RWPE2 (cell line): ENCODE measurements at regions not wholly inside any gene's neighbourhood (a gene's known extent, or its start where the extent isn't known, plus 50 kb on each side); places are given as distances from the start of the nearest gene placed in this dataset.
"Not testable (repeated sequence)": the region's sequence is repeated elsewhere in the genome, so short reads cannot be mapped to it uniquely, and the experiment has no call there.

Experiments used
- ATAC-seq: fragments of 200-7000 bp; cut with Tn5 transposase; 3 replicates; pipeline ENCODE4 v1.9.1; 2021; ENCODE audit warnings: low read depth
- DNase-seq: peaks from one replicate; pipeline ENCODE4 v3.0.0-alpha.2; 2020; ENCODE audit warnings: low spot score
- H3K27ac ChIP-seq: fragments of 450-650 bp; 2 replicates; pipeline ENCODE4 v1.5.1; 2017; ENCODE audit warnings: mild to moderate bottlenecking; ENCODE audit not compliant: poor library complexity, severe bottlenecking
- H3K27me3 ChIP-seq: fragments of 250-450 bp; sonication (Bioruptor Pico); 2 replicates; pipeline ENCODE4 v1.5.1; 2021; ENCODE audit warnings: mild to moderate bottlenecking, moderate library complexity; ENCODE audit not compliant: insufficient read depth, poor library complexity, severe bottlenecking
- H3K36me3 ChIP-seq: fragments of 250-450 bp; sonication (Bioruptor Pico); 2 replicates; pipeline ENCODE4 v1.5.1; 2020; ENCODE audit warnings: low read depth, mild to moderate bottlenecking, moderate library complexity
- H3K4me1 ChIP-seq: fragments of 250-450 bp; sonication (Bioruptor Pico); 2 replicates; pipeline ENCODE4 v1.5.1; 2021; ENCODE audit warnings: mild to moderate bottlenecking, moderate library complexity; ENCODE audit not compliant: insufficient read depth, poor library complexity, severe bottlenecking
- H3K4me3 ChIP-seq: fragments of 250-450 bp; sonication (Bioruptor Pico); 2 replicates; pipeline ENCODE4 v1.5.1; 2021; ENCODE audit warnings: mild to moderate bottlenecking, moderate library complexity; ENCODE audit not compliant: severe bottlenecking
- H3K9me3 ChIP-seq: fragments of 250-450 bp; sonication (Bioruptor Pico); 2 replicates; pipeline ENCODE4 v1.5.1; 2021; ENCODE audit warnings: mild to moderate bottlenecking, moderate library complexity; ENCODE audit not compliant: severe bottlenecking
- CTCF ChIP-seq: fragments of 450-650 bp; IDR thresholded peaks from one replicate; pipeline ENCODE4 v1.5.1; 2017; ENCODE audit warnings: mild to moderate bottlenecking, moderate library complexity; ENCODE audit not compliant: poor library complexity, severe bottlenecking

GRCh38 chr5:77906806-77907205 lies 130.7 kb upstream of the TBCA start:
- DNase-seq, result no peak
- Histone ChIP-seq H3K27ac (no peak overlapping the region), H3K9me3 (no peaks in the 10 kb centered on the region), H3K4me3 (no peak overlapping the region), H3K27me3 (no peaks in the 10 kb centered on the region), H3K4me1 (no peaks in the 10 kb centered on the region), H3K36me3 (no peaks in the 10 kb centered on the region)
- ATAC-seq, result peak; percentile 97
- TF ChIP-seq CTCF, result no peak

- ATAC-seq (no peak), DNase-seq (no peak)
- TF ChIP-seq CTCF, result no peak
- H3K27ac ChIP-seq, result no peak overlapping the region
- H3K9me3 ChIP-seq, result no peaks in the 10 kb centered on the region
- H3K4me3 ChIP-seq, result no peak overlapping the region
- no peaks in the 10 kb centered on the region for H3K36me3 ChIP-seq
- no peaks in the 10 kb centered on the region for H3K27me3 ChIP-seq
- no peaks in the 10 kb centered on the region for H3K4me1 ChIP-seq
Observed at GRCh38 chr5:77904362-77904761, 128.2 kb upstream of the TBCA start.

GRCh38 chr5:77900691-77901090 lies 124.6 kb upstream of the TBCA start:
- no peaks in the 10 kb centered on the region for H3K4me1 ChIP-seq
- no peak for ATAC-seq
- H3K9me3 ChIP-seq, result no peaks in the 10 kb centered on the region
- no peak overlapping the region for H3K4me3 ChIP-seq
- H3K27ac ChIP-seq, result no peak overlapping the region
- TF ChIP-seq CTCF, result no peak
- no peaks in the 10 kb centered on the region for H3K36me3 ChIP-seq
- no peak for DNase-seq
- H3K27me3 ChIP-seq, result no peaks in the 10 kb centered on the region

GRCh38 chr5:77898385-77898784 lies 122.2 kb upstream of the TBCA start:
- no peaks in the 10 kb centered on the region for H3K9me3 ChIP-seq
- DNase-seq, result no peak
- no peak for TF ChIP-seq CTCF
- H3K27ac ChIP-seq, result no peak overlapping the region
- H3K36me3 ChIP-seq, result no peaks in the 10 kb centered on the region
- H3K4me3 ChIP-seq, result no peak overlapping the region
- no peak for ATAC-seq
- no peaks in the 10 kb centered on the region for H3K27me3 ChIP-seq
- H3K4me1 ChIP-seq, result peaks cover 11% of the 10 kb centered on the region

- H3K36me3 ChIP-seq, result no peaks in the 10 kb centered on the region
- peaks cover 18% of the 10 kb centered on the region for H3K4me1 ChIP-seq
- H3K27me3 ChIP-seq, result no peaks in the 10 kb centered on the region
- ATAC-seq (no peak), DNase-seq (no peak)
- TF ChIP-seq CTCF, result no peak
- no peak overlapping the region for H3K4me3 ChIP-seq
- no peaks in the 10 kb centered on the region for H3K9me3 ChIP-seq
- H3K27ac ChIP-seq, result no peak overlapping the region
Observed at GRCh38 chr5:77896338-77896737, 120.2 kb upstream of the TBCA start.

GRCh38 chr5:77894103-77894502 lies 118.0 kb upstream of the TBCA start:
- DNase-seq, H3K9me3 ChIP-seq, H3K27me3 ChIP-seq, H3K36me3 ChIP-seq, ATAC-seq, H3K4me3 ChIP-seq: not testable (repeated sequence)
- Histone ChIP-seq H3K27ac (peak overlapping the region; percentile 55), H3K4me1 (peaks cover 18% of the 10 kb centered on the region)
